IMR-90 (cell line): ENCODE measurements at regions not wholly inside any gene's neighbourhood (a gene's known extent, or its start where the extent isn't known, plus 50 kb on each side); places are given as distances from the start of the nearest gene placed in this dataset.
"Not testable (repeated sequence)": the region's sequence is repeated elsewhere in the genome, so short reads cannot be mapped to it uniquely, and the experiment has no call there.

Experiments
- BHLHE40 ChIP-seq: fragments of 150-350 bp; IDR thresholded peaks from 2 replicates; pipeline ENCODE4 v1.6.1; 2016; ENCODE audit warnings: mild to moderate bottlenecking, low read depth, low read length
- CEBPB ChIP-seq: IDR thresholded peaks from 2 replicates; pipeline ENCODE4 v1.6.1; 2012; ENCODE audit warnings: low read depth, low read length, improper control_type of control experiment
- CHD1 ChIP-seq: IDR thresholded peaks from 2 replicates; pipeline ENCODE4 v1.6.1; 2012; ENCODE audit warnings: low read depth, low read length, improper control_type of control experiment
- CTCF ChIP-seq: conservative IDR thresholded peaks from 2 replicates; pipeline ENCODE4 v1.5.1; 2012; ENCODE audit warnings: mild to moderate bottlenecking, low read depth, low read length, improper control_type of control experiment
- ELK1 ChIP-seq: fragments of 150-350 bp; IDR thresholded peaks from 2 replicates; pipeline ENCODE4 v1.6.1; 2016; ENCODE audit warnings: low read depth, mild to moderate bottlenecking, low read length, moderate library complexity, borderline replicate concordance
- MXI1 ChIP-seq: IDR thresholded peaks from 2 replicates; pipeline ENCODE4 v1.6.1; 2012; ENCODE audit warnings: low read depth, mild to moderate bottlenecking, low read length, moderate library complexity, borderline replicate concordance
- POLR2A ChIP-seq: IDR thresholded peaks from 2 replicates; pipeline ENCODE4 v1.6.1; 2012; ENCODE audit warnings: mild to moderate bottlenecking, low read depth, low read length
- RAD21 ChIP-seq: IDR thresholded peaks from 2 replicates; pipeline ENCODE4 v1.6.1; 2012; ENCODE audit warnings: low read length, improper control_type of control experiment
- TF ChIP-seq, protein P1 (sequence below): fragments of 150-350 bp; IDR thresholded peaks from 2 replicates; pipeline ENCODE4 v1.6.1; 2017; ENCODE audit warnings: mild to moderate bottlenecking, antibody characterized with exemption, low read length, low read depth

- TF ChIP-seq ELK1, MXI1, CTCF, POLR2A, CEBPB, RAD21, CHD1, BHLHE40: not testable (repeated sequence)
- TF ChIP-seq, protein P1, sequence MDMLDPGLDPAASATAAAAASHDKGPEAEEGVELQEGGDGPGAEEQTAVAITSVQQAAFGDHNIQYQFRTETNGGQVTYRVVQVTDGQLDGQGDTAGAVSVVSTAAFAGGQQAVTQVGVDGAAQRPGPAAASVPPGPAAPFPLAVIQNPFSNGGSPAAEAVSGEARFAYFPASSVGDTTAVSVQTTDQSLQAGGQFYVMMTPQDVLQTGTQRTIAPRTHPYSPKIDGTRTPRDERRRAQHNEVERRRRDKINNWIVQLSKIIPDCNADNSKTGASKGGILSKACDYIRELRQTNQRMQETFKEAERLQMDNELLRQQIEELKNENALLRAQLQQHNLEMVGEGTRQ: not testable (repeated sequence)
Observed at GRCh38 chr2:242116676-242117075, 247.1 kb downstream of the RTP5 start.
